ENCODE measurements at regions not wholly inside any gene's neighbourhood (a gene's known extent, or its start where the extent isn't known, plus 50 kb on each side); places are given as distances from the start of the nearest gene placed in this dataset.
A peak's percentile ranks its signal among the peaks of the same experiment; 100 is the strongest.

- Mint-ChIP-seq H3K27me3 (ENCODE audit: low read depth) (peaks cover 5% of the 10 kb centered on the region), H3K4me3 (peak overlapping the region in 1 of 2 experiments; percentile 24; a peak in 1 of 5 replicates), H3K4me1 (peaks cover 51 to 61% of the 10 kb centered on the region in 2 experiments), H3K9me3 (peaks cover 0 to 3% of the 10 kb centered on the region in 2 experiments; a peak in 1 of 5 replicates), H3K36me3 (ENCODE audit: insufficient read depth in 1 of 3, low read depth in 3 of 3) (no peaks in the 10 kb centered on the region), H3K27ac (peak overlapping the region in 1 of 3 experiments; percentile 81; a peak in 3 of 7 replicates)
- Histone ChIP-seq H2BK120ac (ENCODE audit: low read depth, low read length, poor library complexity, severe bottlenecking) (no peak overlapping the region), H3K18ac (ENCODE audit: insufficient read length, low read depth, low read length) (no peak overlapping the region), H2BK15ac (ENCODE audit: low read depth, low read length) (no peak overlapping the region), H3K27me3 (ENCODE audit: insufficient read depth, low read length) (no peaks in the 10 kb centered on the region), H3K27ac (ENCODE audit: insufficient read length, low read depth, low read length) (no peak overlapping the region), H3T11ph (ENCODE audit: low read length) (no peak overlapping the region), H2BK5ac (ENCODE audit: insufficient read length, low read length) (no peak overlapping the region), H3K79me2 (ENCODE audit: insufficient read depth, low read length) (no peaks in the 10 kb centered on the region), H4K5ac (ENCODE audit: insufficient read length, low read depth, low read length) (no peak overlapping the region), H4K8ac (replicated peaks; ENCODE audit: insufficient read length, low read depth, low read length) (no peak overlapping the region), H4K91ac (ENCODE audit: insufficient read length, low read depth, low read length) (no peak overlapping the region), H2BK20ac (ENCODE audit: low read depth, low read length, poor library complexity, severe bottlenecking) (no peak overlapping the region), H3K14ac (ENCODE audit: insufficient read depth, low read length) (no peak overlapping the region), H3K9ac (ENCODE audit: extremely low read depth, insufficient read length, low read length) (no peak overlapping the region), H3K4ac (ENCODE audit: low read depth, low read length) (no peak overlapping the region), H3K23ac (ENCODE audit: insufficient read length, low read depth, low read length) (no peak overlapping the region), H2AK5ac (ENCODE audit: insufficient read length, low read length) (no peak overlapping the region), H3K79me1 (ENCODE audit: insufficient read depth, low read depth, low read length, poor library complexity, severe bottlenecking) (no peaks in the 10 kb centered on the region), H3K56ac (ENCODE audit: insufficient read length, low read depth, low read length) (no peak overlapping the region), H4K20me1 (ENCODE audit: control insufficient read depth, insufficient read depth, insufficient read length) (no peaks in the 10 kb centered on the region), H3K4me1 (ENCODE audit: insufficient read depth, low read length) (peaks cover 13% of the 10 kb centered on the region; the same call in 1 of the 2 replicates), H3K23me2 (ENCODE audit: insufficient read length, low read depth, low read length, poor library complexity, severe bottlenecking) (no peaks in the 10 kb centered on the region), H3K4me2 (ENCODE audit: insufficient read depth, insufficient read length, low read length) (no peak overlapping the region), H2AFZ (ENCODE audit: low read length) (no peak overlapping the region), H2BK12ac (ENCODE audit: insufficient read length, low read depth, low read length) (no peak overlapping the region), H3K9me3 (ENCODE audit: control insufficient read depth, low read depth, low read length) (no peaks in the 10 kb centered on the region)
- DNase-seq = no peak
- WGBS (ENCODE audit: extremely low coverage, insufficient read length, low lambda C conversion rate) = no CpG with 5 or more reads among the region's 4 CpGs
- no peak for TF ChIP-seq CTCF (conservative IDR thresholded peaks at IDR 0.05)
Measured at GRCh38 chr13:111633401-111633800, 313.0 kb downstream of the TEX29 start.
